Upper lobe of left lung (tissue), 4 donors: ENCODE measurements at regions not wholly inside any gene's neighbourhood (a gene's known extent, or its start where the extent isn't known, plus 50 kb on each side); places are given as distances from the start of the nearest gene placed in this dataset.

ENCODE experiments used
- CTCF ChIP-seq, 6 experiments: fragments of 450-650 bp in 4 of 6; fragments of 200-600 bp in 2 of 6; sonication (generic) in 2 of 6; IDR thresholded peaks; one replicate each; pipeline ENCODE4 v1.5.1; 2016 to 2019; ENCODE audit warnings: antibody characterized with exemption in 6 of 6
- POLR2AphosphoS5 ChIP-seq, 2 donors: sonication (generic); formaldehyde crosslinking; IDR thresholded peaks; one replicate each; pipeline ENCODE4 v1.5.1; 2017; ENCODE audit warnings: antibody characterized with exemption in 2 of 2

GRCh38 chr5:9690751-9691150 lies 60.6 kb upstream of the TAS2R1 start:
- no peak for TF ChIP-seq CTCF (IDR thresholded peaks at IDR 0.05)
- no peak for TF ChIP-seq POLR2AphosphoS5 (IDR thresholded peaks at IDR 0.05)
